Neuronal stem cell (in vitro differentiated cells): ENCODE measurements at regions not wholly inside any gene's neighbourhood (a gene's known extent, or its start where the extent isn't known, plus 50 kb on each side); places are given as distances from the start of the nearest gene placed in this dataset.

Experiments
- DNase-seq: peaks from one replicate; pipeline ENCODE4 v3.0.0-alpha.2; 2013; ENCODE audit warnings: low spot score
- H2AFZ ChIP-seq: one replicate; pipeline ENCODE4 v1.6.1; 2013; ENCODE audit warnings: mild to moderate bottlenecking, low read length, inconsistent platforms
- H2AK5ac ChIP-seq: 2 replicates; pipeline ENCODE4 v1.6.1; 2013; ENCODE audit warnings: low read depth, mild to moderate bottlenecking, inconsistent platforms, low read length, moderate library complexity, mixed read lengths
- H2BK120ac ChIP-seq: 2 replicates; pipeline ENCODE4 v1.6.1; 2013; ENCODE audit warnings: low read depth, mild to moderate bottlenecking, inconsistent platforms, low read length, moderate library complexity, mixed read lengths
- H2BK12ac ChIP-seq: one replicate; pipeline ENCODE4 v1.6.1; 2013; ENCODE audit warnings: low read length, inconsistent platforms
- H2BK15ac ChIP-seq: 2 replicates; pipeline ENCODE4 v1.6.1; 2013; ENCODE audit warnings: mild to moderate bottlenecking, low read length, inconsistent platforms, mixed read lengths
- H2BK5ac ChIP-seq: one replicate; pipeline ENCODE4 v1.6.1; 2013; ENCODE audit warnings: inconsistent platforms, mild to moderate bottlenecking, low read length, moderate library complexity
- H3K14ac ChIP-seq: one replicate; pipeline ENCODE4 v1.6.1; 2013; ENCODE audit warnings: low read length, inconsistent platforms
- H3K18ac ChIP-seq: 2 replicates; pipeline ENCODE4 v1.6.1; 2013; ENCODE audit warnings: low read length, inconsistent platforms
- H3K23ac ChIP-seq: 2 replicates; pipeline ENCODE4 v1.6.1; 2013; ENCODE audit warnings: low read depth, mild to moderate bottlenecking, mixed read lengths, low read length, inconsistent platforms; ENCODE audit not compliant: poor library complexity
- H3K27ac ChIP-seq: replicated peaks from 3 replicates; pipeline ENCODE4 v1.5.1; 2013; ENCODE audit warnings: low read length, inconsistent platforms
- H3K27me3 ChIP-seq, 3 experiments: 2 replicates each; pipeline ENCODE4 v1.6.1; 2013; ENCODE audit warnings: low read length in 3 of 3, mild to moderate bottlenecking in 2 of 3, inconsistent platforms in 1 of 3, low read depth in 1 of 3, mixed read lengths in 1 of 3, moderate library complexity in 1 of 3; ENCODE audit not compliant: control insufficient read depth in 3 of 3, insufficient read depth in 3 of 3
- H3K36me3 ChIP-seq, 2 donors: replicated peaks in 1 of 2; 2 replicates each; pipeline ENCODE4 v1.6.1; 2013; ENCODE audit warnings: low read length in 2 of 2; ENCODE audit not compliant: control insufficient read depth in 2 of 2, insufficient read depth in 2 of 2
- H3K4ac ChIP-seq: 2 replicates; pipeline ENCODE4 v1.6.1; 2013; ENCODE audit warnings: inconsistent platforms, mild to moderate bottlenecking, low read length, moderate library complexity
- H3K4me1 ChIP-seq, 2 donors: 1 replicate in 1 of 2; 2 replicates in 1 of 2; pipeline ENCODE4 v1.6.1; 2013; ENCODE audit warnings: low read length in 2 of 2, low read depth in 1 of 2; ENCODE audit not compliant: control insufficient read depth in 2 of 2, insufficient read depth in 1 of 2
- H3K4me2 ChIP-seq: one replicate; pipeline ENCODE4 v1.6.1; 2013; ENCODE audit warnings: mild to moderate bottlenecking, low read length, inconsistent platforms; ENCODE audit not compliant: insufficient read depth, poor library complexity, severe bottlenecking
- H3K4me3 ChIP-seq, 2 donors: 2 replicates each; pipeline ENCODE4 v1.5.1; 2013; ENCODE audit warnings: low read length in 2 of 2, mild to moderate bottlenecking in 2 of 2, inconsistent platforms in 1 of 2, moderate library complexity in 1 of 2
- H3K79me1 ChIP-seq: one replicate; pipeline ENCODE4 v1.6.1; 2013; ENCODE audit warnings: low read depth, mild to moderate bottlenecking, inconsistent platforms, low read length, moderate library complexity
- H3K9ac ChIP-seq: one replicate; pipeline ENCODE4 v1.6.1; 2013; ENCODE audit warnings: mild to moderate bottlenecking, low read depth, low read length, inconsistent platforms; ENCODE audit not compliant: poor library complexity
- H3K9me3 ChIP-seq, 2 donors: replicated peaks in 1 of 2; 2 replicates each; pipeline versions ENCODE3 to v1.6.1; 2013; ENCODE audit warnings: low read length in 2 of 2, mild to moderate bottlenecking in 2 of 2, inconsistent platforms in 1 of 2, low read depth in 1 of 2, mixed read lengths in 1 of 2, moderate library complexity in 1 of 2; ENCODE audit not compliant: control insufficient read depth in 2 of 2, insufficient read depth in 1 of 2
- H4K8ac ChIP-seq: one replicate; pipeline ENCODE4 v1.6.1; 2013; ENCODE audit warnings: low read depth, mild to moderate bottlenecking, inconsistent platforms, low read length, moderate library complexity
- H4K91ac ChIP-seq: one replicate; pipeline ENCODE4 v1.6.1; 2013; ENCODE audit warnings: low read length, low read depth, mild to moderate bottlenecking, inconsistent platforms; ENCODE audit not compliant: poor library complexity
- WGBS, 2 donors: extraction: QIAGEN DNeasy Blood & Tissue Kit; methylation state at CpG; one replicate each; pipeline ENCODE4 v1.1.7; 2013; ENCODE audit warnings: missing lambda C conversion rate in 2 of 2, mixed read lengths in 1 of 2; ENCODE audit not compliant: insufficient read length in 2 of 2, insufficient replicate concordance in 1 of 2; ENCODE audit errors: extremely low coverage in 2 of 2; 5-methylcytosine and 5-hydroxymethylcytosine counted together

GRCh38 chr1:29828526-29829447 lies 592.5 kb downstream of the PTPRU start:
- H3K9me3 ChIP-seq: peaks cover 0 to 2% of the 10 kb centered on the region in 2 donors
- no peak overlapping the region for H2BK15ac ChIP-seq
- H2AK5ac ChIP-seq: no peak overlapping the region
- H3K27ac ChIP-seq: no peak overlapping the region
- H3K14ac ChIP-seq: no peak overlapping the region
- H3K4me3 ChIP-seq: no peak overlapping the region
- H3K23ac ChIP-seq: no peak overlapping the region
- no peak overlapping the region for H3K4ac ChIP-seq
- WGBS, 2 donors: no CpG with 5 or more reads among the region's 23 CpGs
- H3K79me1 ChIP-seq: no peaks in the 10 kb centered on the region
- no peaks in the 10 kb centered on the region for H3K36me3 ChIP-seq
- H3K4me2 ChIP-seq: no peak overlapping the region
- no peak overlapping the region for H3K9ac ChIP-seq
- H3K4me1 ChIP-seq: peaks cover 0 to 11% of the 10 kb centered on the region in 2 donors
- no peak overlapping the region for H2BK12ac ChIP-seq
- no peak overlapping the region for H4K8ac ChIP-seq
- no peaks in the 10 kb centered on the region for H3K27me3 ChIP-seq
- H4K91ac ChIP-seq: no peak overlapping the region
- DNase-seq: no peak
- no peak overlapping the region for H2BK120ac ChIP-seq
- H2AFZ ChIP-seq: no peak overlapping the region
- peak overlapping the region; percentile 9 for H3K18ac ChIP-seq
- H2BK5ac ChIP-seq: no peak overlapping the region

GRCh38 chr1:29827801-29828525 lies 591.6 kb downstream of the PTPRU start:
- Histone ChIP-seq H2BK120ac (no peak overlapping the region), H2BK15ac (no peak overlapping the region), H3K9me3 (peaks cover 0 to 2% of the 10 kb centered on the region in 2 donors), H4K91ac (no peak overlapping the region), H4K8ac (no peak overlapping the region), H2AK5ac (no peak overlapping the region), H3K27ac (no peak overlapping the region), H3K79me1 (no peaks in the 10 kb centered on the region), H3K23ac (no peak overlapping the region), H3K18ac (no peak overlapping the region), H3K4me2 (no peak overlapping the region), H3K27me3 (no peaks in the 10 kb centered on the region), H3K14ac (no peak overlapping the region), H2BK5ac (no peak overlapping the region), H3K4me3 (no peak overlapping the region), H2BK12ac (no peak overlapping the region), H2AFZ (no peak overlapping the region), H3K9ac (no peak overlapping the region), H3K4me1 (peaks cover 0 to 15% of the 10 kb centered on the region in 2 donors), H3K36me3 (no peaks in the 10 kb centered on the region), H3K4ac (no peak overlapping the region)
- DNase-seq: no peak
- no CpG with 5 or more reads among the region's 7 CpGs for WGBS, 2 donors

- Histone ChIP-seq H3K9ac (no peak overlapping the region), H3K14ac (no peak overlapping the region), H2AFZ (no peak overlapping the region), H2AK5ac (no peak overlapping the region), H4K91ac (no peak overlapping the region), H3K18ac (no peak overlapping the region), H3K27ac (no peak overlapping the region), H3K4me3 (no peak overlapping the region), H3K79me1 (no peaks in the 10 kb centered on the region), H3K9me3 (peaks cover 0 to 2% of the 10 kb centered on the region in 2 donors), H2BK15ac (no peak overlapping the region), H3K36me3 (no peaks in the 10 kb centered on the region), H2BK12ac (no peak overlapping the region), H3K4me2 (no peak overlapping the region), H3K4ac (no peak overlapping the region), H3K23ac (no peak overlapping the region), H4K8ac (no peak overlapping the region), H2BK120ac (no peak overlapping the region), H3K27me3 (no peaks in the 10 kb centered on the region), H3K4me1 (peaks cover 0 to 15% of the 10 kb centered on the region in 2 donors), H2BK5ac (no peak overlapping the region)
- WGBS, 2 donors: no CpG with 5 or more reads among the region's 12 CpGs
- no peak for DNase-seq
Observed at GRCh38 chr1:29827237-29827750, 591.0 kb downstream of the PTPRU start.

- Histone ChIP-seq H3K4me3 (no peak overlapping the region), H3K27ac (no peak overlapping the region), H3K9ac (no peak overlapping the region), H2BK5ac (no peak overlapping the region), H3K9me3 (peaks cover 0 to 2% of the 10 kb centered on the region in 2 donors), H3K4me2 (no peak overlapping the region), H2BK15ac (peak overlapping the region; percentile 23), H3K4ac (no peak overlapping the region), H2AK5ac (no peak overlapping the region), H3K27me3 (no peaks in the 10 kb centered on the region), H2BK120ac (no peak overlapping the region), H3K18ac (no peak overlapping the region), H3K36me3 (no peaks in the 10 kb centered on the region), H2AFZ (no peak overlapping the region), H2BK12ac (no peak overlapping the region), H3K79me1 (no peaks in the 10 kb centered on the region), H4K8ac (no peak overlapping the region), H3K4me1 (peaks cover 0 to 15% of the 10 kb centered on the region in 2 donors), H3K14ac (no peak overlapping the region), H4K91ac (no peak overlapping the region), H3K23ac (no peak overlapping the region)
- no CpG with 5 or more reads among the region's 5 CpGs for WGBS, 2 donors
- no peak for DNase-seq
Observed at GRCh38 chr1:29826646-29827045, 590.3 kb downstream of the PTPRU start.
